Endodermal cell (in vitro differentiated cells): ENCODE measurements at regions not wholly inside any gene's neighbourhood (a gene's known extent, or its start where the extent isn't known, plus 50 kb on each side); places are given as distances from the start of the nearest gene placed in this dataset.

Experiments used
- DNase-seq: peaks from one replicate; pipeline ENCODE4 v3.0.0-alpha.2; 2017
- H3K27ac ChIP-seq: 2 replicates; pipeline ENCODE4 v1.5.1; 2013; ENCODE audit warnings: mild to moderate bottlenecking, low read depth, low read length, moderate library complexity
- H3K27me3 ChIP-seq: 2 replicates; pipeline ENCODE4 v1.6.1; 2013; ENCODE audit warnings: mild to moderate bottlenecking, low read length, moderate library complexity; ENCODE audit not compliant: insufficient read depth, control insufficient read depth, poor library complexity, severe bottlenecking
- H3K36me3 ChIP-seq: 2 replicates; pipeline ENCODE4 v1.7.0; 2013; ENCODE audit warnings: mild to moderate bottlenecking, low read length, moderate library complexity; ENCODE audit not compliant: control insufficient read depth, insufficient read depth
- H3K4me1 ChIP-seq: one replicate; pipeline ENCODE4 v1.7.0; 2013; ENCODE audit warnings: low read length; ENCODE audit not compliant: control insufficient read depth, insufficient read depth
- H3K4me3 ChIP-seq: 2 replicates; pipeline ENCODE4 v1.5.1; 2013; ENCODE audit warnings: mild to moderate bottlenecking, low read length, moderate library complexity
- H3K9ac ChIP-seq: 2 replicates; pipeline ENCODE4 v1.6.1; 2013; ENCODE audit warnings: mild to moderate bottlenecking, low read length, moderate library complexity; ENCODE audit not compliant: poor library complexity, severe bottlenecking; ENCODE audit errors: extremely low read depth
- H3K9me3 ChIP-seq: 2 replicates; pipeline ENCODE4 v1.6.1; 2013; ENCODE audit warnings: mild to moderate bottlenecking, low read length, moderate library complexity; ENCODE audit not compliant: control insufficient read depth
- H3K27ac Mint-ChIP-seq: 2 replicates; pipeline ENCODE4 v1.8.0; 2020; ENCODE audit warnings: mixed read lengths
- H3K27me3 Mint-ChIP-seq: 2 replicates; pipeline ENCODE4 v1.8.0; 2021; ENCODE audit warnings: mild to moderate bottlenecking, mixed read lengths; ENCODE audit not compliant: insufficient read depth
- H3K36me3 Mint-ChIP-seq: 2 replicates; pipeline ENCODE4 v1.8.0; 2020; ENCODE audit warnings: low read depth, mixed read lengths
- H3K4me1 Mint-ChIP-seq: 2 replicates; pipeline ENCODE4 v1.8.0; 2020; ENCODE audit warnings: mixed read lengths
- H3K4me3 Mint-ChIP-seq: 2 replicates; pipeline ENCODE4 v1.8.0; 2020; ENCODE audit warnings: mild to moderate bottlenecking, moderate library complexity, mixed read lengths
- H3K9me3 Mint-ChIP-seq: 2 replicates; pipeline ENCODE4 v1.8.0; 2020; ENCODE audit warnings: mild to moderate bottlenecking, mixed read lengths
- WGBS, 2 experiments: methylation state at CpG; one replicate each; pipeline versions ENCODE4 v1.1.5 to v1.1.7; 2013; ENCODE audit warnings: missing lambda C conversion rate in 2 of 2, mixed read lengths in 1 of 2; ENCODE audit not compliant: insufficient coverage in 1 of 2, insufficient read length in 1 of 2; 5-methylcytosine and 5-hydroxymethylcytosine counted together
- TF ChIP-seq, protein P1 (sequence below): fragments of 200-600 bp; sonication (generic); conservative IDR thresholded peaks from 2 replicates; pipeline ENCODE4 v1.5.0; 2021; ENCODE audit warnings: antibody characterized with exemption, mild to moderate bottlenecking

DNA sequence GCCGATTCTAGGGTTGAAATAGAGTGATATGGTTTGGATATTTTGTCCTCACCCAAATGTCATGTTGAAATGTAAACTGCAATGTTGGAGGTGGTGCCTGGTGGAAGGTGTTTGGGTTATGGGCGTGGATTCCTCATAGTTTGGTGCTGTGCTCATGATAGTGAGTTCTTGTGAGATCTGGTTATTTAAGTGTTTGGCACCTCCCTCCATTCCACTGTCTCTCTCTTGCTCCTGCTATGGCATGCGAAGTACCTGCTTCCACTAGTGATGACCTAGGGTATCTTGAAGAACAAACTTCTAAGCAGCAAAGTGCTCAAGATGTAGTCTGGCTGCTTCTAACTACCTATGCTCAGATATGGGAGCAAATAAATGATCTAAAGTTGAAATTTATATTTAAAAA lies 56.0 kb upstream of the TSPAN18 start:
- no peaks in the 10 kb centered on the region for H3K27me3 ChIP-seq
- 43 to 74% methylated on average over 2 to 3 of the region's 3 CpGs for WGBS, 2 experiments
- no peak overlapping the region for H3K9ac ChIP-seq
- Mint-ChIP-seq H3K27ac (peak overlapping the region; percentile 88), H3K4me1 (peaks cover 3% of the 10 kb centered on the region), H3K9me3 (peaks cover 21% of the 10 kb centered on the region), H3K27me3 (peaks cover 5% of the 10 kb centered on the region), H3K4me3 (no peak overlapping the region), H3K36me3 (no peaks in the 10 kb centered on the region)
- no peak overlapping the region for H3K4me3 ChIP-seq
- no peaks in the 10 kb centered on the region for H3K4me1 ChIP-seq
- no peaks in the 10 kb centered on the region for H3K9me3 ChIP-seq
- no peaks in the 10 kb centered on the region for H3K36me3 ChIP-seq
- H3K27ac ChIP-seq: peak overlapping the region; percentile 22
- no peak for DNase-seq
- TF ChIP-seq, protein P1, sequence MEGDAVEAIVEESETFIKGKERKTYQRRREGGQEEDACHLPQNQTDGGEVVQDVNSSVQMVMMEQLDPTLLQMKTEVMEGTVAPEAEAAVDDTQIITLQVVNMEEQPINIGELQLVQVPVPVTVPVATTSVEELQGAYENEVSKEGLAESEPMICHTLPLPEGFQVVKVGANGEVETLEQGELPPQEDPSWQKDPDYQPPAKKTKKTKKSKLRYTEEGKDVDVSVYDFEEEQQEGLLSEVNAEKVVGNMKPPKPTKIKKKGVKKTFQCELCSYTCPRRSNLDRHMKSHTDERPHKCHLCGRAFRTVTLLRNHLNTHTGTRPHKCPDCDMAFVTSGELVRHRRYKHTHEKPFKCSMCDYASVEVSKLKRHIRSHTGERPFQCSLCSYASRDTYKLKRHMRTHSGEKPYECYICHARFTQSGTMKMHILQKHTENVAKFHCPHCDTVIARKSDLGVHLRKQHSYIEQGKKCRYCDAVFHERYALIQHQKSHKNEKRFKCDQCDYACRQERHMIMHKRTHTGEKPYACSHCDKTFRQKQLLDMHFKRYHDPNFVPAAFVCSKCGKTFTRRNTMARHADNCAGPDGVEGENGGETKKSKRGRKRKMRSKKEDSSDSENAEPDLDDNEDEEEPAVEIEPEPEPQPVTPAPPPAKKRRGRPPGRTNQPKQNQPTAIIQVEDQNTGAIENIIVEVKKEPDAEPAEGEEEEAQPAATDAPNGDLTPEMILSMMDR: no peak

DNA sequence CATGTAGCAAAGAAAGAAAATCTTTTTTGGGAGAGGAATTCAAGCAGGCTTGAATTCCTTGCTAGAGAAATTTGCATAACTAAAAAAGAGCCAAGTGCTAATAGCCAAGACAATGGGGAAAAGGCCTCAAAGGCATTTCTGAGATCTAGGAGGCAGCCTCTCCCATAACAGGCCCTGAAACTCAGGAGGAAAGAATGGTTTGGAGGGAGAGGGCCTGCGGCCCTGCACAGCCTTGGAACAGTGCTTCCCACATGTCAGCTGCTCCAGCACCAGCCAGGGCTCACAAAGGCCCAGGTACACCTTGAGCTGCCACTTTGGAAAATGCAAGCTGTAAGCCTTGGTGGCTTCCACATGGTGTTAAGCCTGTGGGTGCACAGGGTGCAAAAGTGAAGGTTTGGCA lies 55.5 kb upstream of the TSPAN18 start:
- DNase-seq: peak; percentile 82
- Mint-ChIP-seq H3K9me3 (peaks cover 21% of the 10 kb centered on the region), H3K27me3 (peaks cover 4% of the 10 kb centered on the region), H3K4me1 (peaks cover 3% of the 10 kb centered on the region), H3K36me3 (no peaks in the 10 kb centered on the region), H3K27ac (no peak overlapping the region), H3K4me3 (no peak overlapping the region)
- TF ChIP-seq, protein P1: no peak
- H3K36me3 ChIP-seq: no peaks in the 10 kb centered on the region
- H3K27ac ChIP-seq: peak overlapping the region; percentile 22
- no peaks in the 10 kb centered on the region for H3K9me3 ChIP-seq
- H3K4me3 ChIP-seq: no peak overlapping the region
- 59% methylated on average over 1 of the region's 1 CpG; no CpG with 5 or more reads in 1 of the 2 experiments for WGBS, 2 experiments
- no peaks in the 10 kb centered on the region for H3K4me1 ChIP-seq
- no peak overlapping the region for H3K9ac ChIP-seq
- H3K27me3 ChIP-seq: no peaks in the 10 kb centered on the region

DNA sequence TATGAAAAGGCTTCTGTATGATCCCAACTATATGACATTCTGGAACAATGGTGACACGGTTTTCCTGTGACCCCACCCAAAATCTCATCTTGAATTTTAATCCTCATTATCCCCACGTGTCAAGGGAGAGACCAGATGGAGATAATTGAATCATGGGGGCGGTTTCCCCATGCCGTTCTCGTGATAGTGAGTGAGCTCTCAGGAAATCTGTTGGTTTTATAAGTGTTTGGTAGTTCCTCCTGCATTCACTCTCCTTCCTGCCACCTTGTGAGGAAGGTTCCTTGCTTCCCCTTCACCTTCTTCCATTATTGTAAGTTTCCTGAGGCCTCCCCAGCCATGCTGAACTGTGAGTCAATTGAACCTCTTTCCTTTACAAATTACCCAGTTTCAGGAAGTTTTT lies 53.1 kb upstream of the TSPAN18 start:
- Mint-ChIP-seq H3K36me3 (no peaks in the 10 kb centered on the region), H3K4me1 (peaks cover 3% of the 10 kb centered on the region), H3K9me3 (peaks cover 21% of the 10 kb centered on the region), H3K27ac (no peak overlapping the region), H3K4me3 (no peak overlapping the region), H3K27me3 (no peaks in the 10 kb centered on the region)
- Histone ChIP-seq H3K27me3 (no peaks in the 10 kb centered on the region), H3K9me3 (no peaks in the 10 kb centered on the region), H3K36me3 (no peaks in the 10 kb centered on the region), H3K27ac (no peak overlapping the region), H3K4me1 (no peaks in the 10 kb centered on the region), H3K9ac (no peak overlapping the region), H3K4me3 (no peak overlapping the region)
- 81 to 100% methylated on average over 1 to 5 of the region's 5 CpGs for WGBS, 2 experiments
- TF ChIP-seq, protein P1: no peak
- no peak for DNase-seq
